GM18867 (cell line): ENCODE measurements at regions not wholly inside any gene's neighbourhood (a gene's known extent, or its start where the extent isn't known, plus 50 kb on each side); places are given as distances from the start of the nearest gene placed in this dataset.
"Not testable (repeated sequence)": the region's sequence is repeated elsewhere in the genome, so short reads cannot be mapped to it uniquely, and the experiment has no call there.

Source experiments
- ATAC-seq: cut with Tn5 transposase; IDR thresholded peaks from one replicate; pipeline ENCODE4 v1.9.1; 2021; ENCODE audit warnings: mild to moderate bottlenecking, moderate library complexity; ENCODE audit not compliant: unreplicated experiment

- no peak for ATAC-seq
Measured at GRCh38 chr14:59037086-59037485, 151.4 kb upstream of the DAAM1 start.

- ATAC-seq, result no peak
Measured at GRCh38 chr14:59037620-59038019, 150.8 kb upstream of the DAAM1 start.

GRCh38 chr14:59038746-59039145 lies 149.7 kb upstream of the DAAM1 start:
- no peak for ATAC-seq

- no peak for ATAC-seq
Measured at GRCh38 chr14:59041308-59041707, 147.2 kb upstream of the DAAM1 start.

- ATAC-seq, result no peak
Measured at GRCh38 chr14:59044707-59045106, 143.8 kb upstream of the DAAM1 start.

- ATAC-seq, result no peak
Measured at GRCh38 chr14:59046746-59047145, 141.7 kb upstream of the DAAM1 start.

GRCh38 chr14:59055006-59055405 lies 133.5 kb upstream of the DAAM1 start:
- ATAC-seq, result no peak

GRCh38 chr14:59055439-59056045 lies 132.9 kb upstream of the DAAM1 start:
- peak; percentile 91 for ATAC-seq

- ATAC-seq, result no peak
Measured at GRCh38 chr14:59057551-59057950, 130.9 kb upstream of the DAAM1 start.

- not testable (repeated sequence) for ATAC-seq
Measured at GRCh38 chr14:59058776-59059175, 129.7 kb upstream of the DAAM1 start.

GRCh38 chr14:59060841-59061240 lies 127.6 kb upstream of the DAAM1 start:
- ATAC-seq, result no peak

- no peak for ATAC-seq
Measured at GRCh38 chr14:59061292-59061691, 127.2 kb upstream of the DAAM1 start.

- ATAC-seq, result no peak
Measured at GRCh38 chr14:59063259-59063658, 125.2 kb upstream of the DAAM1 start.

GRCh38 chr14:59067127-59067894 lies 121.2 kb upstream of the DAAM1 start:
- ATAC-seq, result no peak

- ATAC-seq, result no peak
Measured at GRCh38 chr14:59069163-59069854, 119.2 kb upstream of the DAAM1 start.

- no peak for ATAC-seq
Measured at GRCh38 chr14:59075506-59075905, 113.0 kb upstream of the DAAM1 start.

- no peak for ATAC-seq
Measured at GRCh38 chr14:59081720-59082119, 106.7 kb upstream of the DAAM1 start.

- ATAC-seq, result no peak
Measured at GRCh38 chr14:59085207-59085739, 103.2 kb upstream of the DAAM1 start.

GRCh38 chr14:59086241-59086882 lies 102.1 kb upstream of the DAAM1 start:
- ATAC-seq, result no peak

GRCh38 chr14:59087240-59087639 lies 101.2 kb upstream of the DAAM1 start:
- no peak for ATAC-seq

- no peak for ATAC-seq
Measured at GRCh38 chr14:59087711-59088110, 100.8 kb upstream of the DAAM1 start.
